GM12865 (cell line): ENCODE measurements at regions not wholly inside any gene's neighbourhood (a gene's known extent, or its start where the extent isn't known, plus 50 kb on each side); places are given as distances from the start of the nearest gene placed in this dataset.

ENCODE experiments used
- DNase-seq: peaks from one replicate; pipeline ENCODE4 v3.0.0; 2010; ENCODE audit warnings: low read depth
- H3K4me3 ChIP-seq: 2 replicates; pipeline ENCODE4 v1.5.1; 2011; ENCODE audit warnings: mild to moderate bottlenecking, low read depth, low read length, control low read depth
- CTCF ChIP-seq: IDR thresholded peaks from 2 replicates; pipeline ENCODE4 v1.5.1; 2011; ENCODE audit warnings: low read length, control low read depth, low read depth, inconsistent platforms; ENCODE audit not compliant: insufficient read depth; ENCODE audit errors: missing control alignments

GRCh38 chr4:34824515-34824914, 1419.8 kb downstream of the ARAP2 start:
- DNase-seq: no peak
- no peak for TF ChIP-seq CTCF
- no peak overlapping the region for H3K4me3 ChIP-seq

DNA sequence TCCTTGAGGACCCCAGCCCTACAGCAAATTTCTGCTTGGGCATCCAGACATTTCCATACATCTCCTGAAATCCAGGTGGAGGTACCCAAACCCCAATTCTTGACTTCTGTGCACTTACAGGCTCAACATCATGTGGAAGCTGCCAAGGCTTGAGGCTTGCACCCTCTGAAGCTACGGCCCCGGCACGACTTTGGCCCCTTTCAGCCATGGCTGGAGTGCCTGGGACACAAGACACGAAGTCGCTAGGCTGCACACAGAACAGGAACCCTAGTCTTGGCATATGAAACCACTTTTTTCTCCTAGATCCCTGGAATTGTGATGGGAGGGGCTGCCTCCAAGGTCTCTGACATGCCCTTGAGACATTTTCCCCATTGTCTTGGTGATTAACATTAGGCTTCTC, 1417.7 kb downstream of the ARAP2 start:
- no peak for TF ChIP-seq CTCF
- no peak overlapping the region for H3K4me3 ChIP-seq
- no peak for DNase-seq

DNA sequence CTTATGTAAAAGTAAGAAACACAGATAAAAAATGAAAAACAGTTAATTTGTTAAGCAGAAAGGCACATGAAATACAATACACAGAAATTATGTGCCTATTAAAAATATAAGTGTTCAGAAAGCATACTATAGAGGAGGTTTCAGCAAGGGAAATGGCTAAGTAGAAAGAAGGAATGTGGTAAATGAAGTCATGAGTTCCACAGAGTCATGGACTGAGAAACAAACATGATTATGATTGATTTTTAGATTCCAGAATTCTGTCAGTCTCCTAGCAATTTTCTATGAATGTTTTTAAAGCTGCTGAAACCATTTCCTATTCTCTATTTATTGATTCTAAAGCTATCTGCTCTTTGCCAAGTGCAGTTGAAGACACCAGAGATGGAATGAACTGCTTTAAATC, 1398.4 kb downstream of the ARAP2 start:
- TF ChIP-seq CTCF: no peak
- no peak overlapping the region for H3K4me3 ChIP-seq
- no peak for DNase-seq

DNA sequence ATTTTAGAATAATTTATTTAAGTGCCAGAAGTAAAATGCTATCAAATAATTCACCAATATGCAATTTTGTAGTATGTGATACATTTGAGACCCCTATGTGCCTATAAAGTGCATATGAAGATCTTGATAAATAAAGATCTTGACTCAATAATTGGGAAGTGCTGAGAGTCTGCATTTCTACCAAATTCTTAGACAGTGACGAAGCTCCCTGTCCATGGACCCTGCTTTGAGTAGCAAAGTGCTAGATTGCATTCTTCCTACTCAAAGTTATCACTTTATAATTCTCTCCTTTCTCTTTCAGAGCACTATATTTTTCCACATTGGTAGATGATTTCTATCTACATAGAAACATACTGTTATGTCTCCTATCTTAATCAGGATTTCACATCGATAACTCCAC, 1393.9 kb downstream of the ARAP2 start:
- DNase-seq: no peak
- no peak overlapping the region for H3K4me3 ChIP-seq
- TF ChIP-seq CTCF: no peak

DNA sequence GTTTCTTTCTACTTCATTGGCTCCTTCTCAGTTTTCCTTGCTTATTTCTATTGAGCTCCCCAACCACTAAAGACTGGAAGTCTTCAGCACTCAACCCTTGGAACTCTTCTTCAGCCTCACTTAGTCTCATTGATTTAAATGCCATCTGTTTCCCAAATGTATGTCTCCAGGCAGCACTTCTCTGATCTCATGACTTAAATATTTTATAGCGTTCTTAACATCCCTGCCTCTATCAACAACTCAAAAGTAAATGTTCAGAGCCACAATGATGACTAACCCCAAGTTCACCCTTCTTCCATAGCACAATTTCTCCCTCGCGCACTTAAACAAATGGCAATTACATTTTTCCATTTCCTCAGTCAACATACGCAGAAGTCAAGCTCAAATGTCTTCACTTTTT, 1393.3 kb downstream of the ARAP2 start:
- no peak for DNase-seq
- H3K4me3 ChIP-seq: no peak overlapping the region
- no peak for TF ChIP-seq CTCF

GRCh38 chr4:34851411-34851810, 1392.9 kb downstream of the ARAP2 start:
- DNase-seq: no peak
- TF ChIP-seq CTCF: no peak
- H3K4me3 ChIP-seq: no peak overlapping the region

- TF ChIP-seq CTCF: no peak
- no peak overlapping the region for H3K4me3 ChIP-seq
- no peak for DNase-seq
Measured at GRCh38 chr4:34854451-34854850, 1389.9 kb downstream of the ARAP2 start.
